Ectodermal cell (in vitro differentiated cells): ENCODE measurements at regions not wholly inside any gene's neighbourhood (a gene's known extent, or its start where the extent isn't known, plus 50 kb on each side); places are given as distances from the start of the nearest gene placed in this dataset.
"Not testable (repeated sequence)": the region's sequence is repeated elsewhere in the genome, so short reads cannot be mapped to it uniquely, and the experiment has no call there.

ENCODE experiments used
- H3K27ac ChIP-seq: 2 replicates; pipeline ENCODE4 v1.7.0; 2013; ENCODE audit warnings: mild to moderate bottlenecking, low read depth, low read length; ENCODE audit not compliant: insufficient read depth, poor library complexity, severe bottlenecking
- H3K27me3 ChIP-seq: 2 replicates; pipeline ENCODE4 v1.7.0; 2013; ENCODE audit warnings: mild to moderate bottlenecking, low read length; ENCODE audit not compliant: insufficient read depth, control insufficient read depth, poor library complexity, severe bottlenecking
- H3K36me3 ChIP-seq: one replicate; pipeline ENCODE4 v1.7.0; 2013; ENCODE audit warnings: low read length; ENCODE audit not compliant: control insufficient read depth, insufficient read depth
- H3K4me1 ChIP-seq: one replicate; pipeline ENCODE4 v1.7.0; 2013; ENCODE audit warnings: low read length; ENCODE audit not compliant: control insufficient read depth, insufficient read depth
- H3K4me3 ChIP-seq: 2 replicates; pipeline ENCODE4 v1.7.0; 2013; ENCODE audit warnings: low read depth, low read length, control low read depth; ENCODE audit not compliant: insufficient read depth
- H3K9me3 ChIP-seq: 2 replicates; pipeline ENCODE4 v1.7.0; 2013; ENCODE audit warnings: mild to moderate bottlenecking, low read length, moderate library complexity; ENCODE audit not compliant: control insufficient read depth
- WGBS, 2 experiments: methylation state at CpG; one replicate each; pipeline ENCODE4 v1.1.7; 2013; ENCODE audit warnings: missing lambda C conversion rate in 2 of 2; 5-methylcytosine and 5-hydroxymethylcytosine counted together

- WGBS, 2 experiments: 88 to 93% methylated on average over 3 of the region's 3 CpGs
- Histone ChIP-seq H3K4me1 (no peaks in the 10 kb centered on the region), H3K4me3 (no peak overlapping the region), H3K9me3 (no peaks in the 10 kb centered on the region), H3K36me3 (no peaks in the 10 kb centered on the region), H3K27ac (no peak overlapping the region), H3K27me3 (no peaks in the 10 kb centered on the region)
Measured at GRCh38 chr6:119942078-119942752, 592.7 kb upstream of the MAN1A1 start.

GRCh38 chr6:119938752-119939151 lies 589.2 kb upstream of the MAN1A1 start:
- no peaks in the 10 kb centered on the region for H3K4me1 ChIP-seq
- H3K36me3 ChIP-seq: no peaks in the 10 kb centered on the region
- 82 to 83% methylated on average over 1 of the region's 1 CpG for WGBS, 2 experiments
- H3K27ac ChIP-seq: no peak overlapping the region
- H3K4me3 ChIP-seq: no peak overlapping the region
- H3K27me3 ChIP-seq: no peaks in the 10 kb centered on the region
- no peaks in the 10 kb centered on the region for H3K9me3 ChIP-seq

GRCh38 chr6:119934816-119935215 lies 585.3 kb upstream of the MAN1A1 start:
- no peaks in the 10 kb centered on the region for H3K27me3 ChIP-seq
- no peaks in the 10 kb centered on the region for H3K9me3 ChIP-seq
- 89 to 90% methylated on average over 1 of the region's 1 CpG for WGBS, 2 experiments
- H3K27ac ChIP-seq: no peak overlapping the region
- no peak overlapping the region for H3K4me3 ChIP-seq
- H3K36me3 ChIP-seq: no peaks in the 10 kb centered on the region
- no peaks in the 10 kb centered on the region for H3K4me1 ChIP-seq

GRCh38 chr6:119929121-119929520 lies 579.6 kb upstream of the MAN1A1 start:
- WGBS, 2 experiments: no CpG with 5 or more reads among the region's 2 CpGs
- H3K27ac ChIP-seq: no peak overlapping the region
- H3K36me3 ChIP-seq: no peaks in the 10 kb centered on the region
- no peaks in the 10 kb centered on the region for H3K4me1 ChIP-seq
- H3K27me3 ChIP-seq: no peaks in the 10 kb centered on the region
- H3K9me3 ChIP-seq: no peaks in the 10 kb centered on the region
- H3K4me3 ChIP-seq: no peak overlapping the region

GRCh38 chr6:119924888-119925287 lies 575.3 kb upstream of the MAN1A1 start:
- not testable (repeated sequence) for H3K4me1 ChIP-seq, H3K36me3 ChIP-seq, H3K27me3 ChIP-seq, H3K27ac ChIP-seq, H3K9me3 ChIP-seq, H3K4me3 ChIP-seq
- WGBS, 2 experiments: 96 to 97% methylated on average over 2 to 3 of the region's 3 CpGs

- Histone ChIP-seq H3K36me3 (no peaks in the 10 kb centered on the region), H3K4me3 (no peak overlapping the region), H3K27ac (no peak overlapping the region), H3K4me1 (no peaks in the 10 kb centered on the region), H3K9me3 (peaks cover 4% of the 10 kb centered on the region), H3K27me3 (no peaks in the 10 kb centered on the region)
- WGBS, 2 experiments: 82% methylated on average over 2 of the region's 2 CpGs; no CpG with 5 or more reads in 1 of the 2 experiments
Measured at GRCh38 chr6:119922814-119923213, 573.3 kb upstream of the MAN1A1 start.

- H3K27ac ChIP-seq: no peak overlapping the region
- H3K4me1 ChIP-seq: no peaks in the 10 kb centered on the region
- H3K4me3 ChIP-seq: no peak overlapping the region
- H3K9me3 ChIP-seq: peaks cover 4% of the 10 kb centered on the region
- no peaks in the 10 kb centered on the region for H3K36me3 ChIP-seq
- H3K27me3 ChIP-seq: no peaks in the 10 kb centered on the region
Measured at GRCh38 chr6:119921491-119922010, 572.0 kb upstream of the MAN1A1 start.

- Histone ChIP-seq H3K4me1 (no peaks in the 10 kb centered on the region), H3K36me3 (no peaks in the 10 kb centered on the region), H3K27ac (no peak overlapping the region), H3K9me3 (peaks cover 4% of the 10 kb centered on the region), H3K27me3 (no peaks in the 10 kb centered on the region), H3K4me3 (no peak overlapping the region)
- WGBS, 2 experiments: 94 to 100% methylated on average over 1 of the region's 1 CpG
Measured at GRCh38 chr6:119917186-119917585, 567.6 kb upstream of the MAN1A1 start.

GRCh38 chr6:119915971-119916370 lies 566.4 kb upstream of the MAN1A1 start:
- whole genome bisulfite sequencing, 2 experiments: 97 to 100% methylated on average over 1 to 2 of the region's 2 CpGs
- H3K4me1 ChIP-seq: no peaks in the 10 kb centered on the region
- H3K27me3 ChIP-seq: no peaks in the 10 kb centered on the region
- H3K9me3 ChIP-seq: peaks cover 4% of the 10 kb centered on the region
- H3K36me3 ChIP-seq: no peaks in the 10 kb centered on the region
- H3K4me3 ChIP-seq: no peak overlapping the region
- H3K27ac ChIP-seq: no peak overlapping the region

GRCh38 chr6:119908157-119908556 lies 558.6 kb upstream of the MAN1A1 start:
- no peaks in the 10 kb centered on the region for H3K4me1 ChIP-seq
- H3K9me3 ChIP-seq: no peaks in the 10 kb centered on the region
- no peak overlapping the region for H3K27ac ChIP-seq
- H3K27me3 ChIP-seq: no peaks in the 10 kb centered on the region
- no peaks in the 10 kb centered on the region for H3K36me3 ChIP-seq
- 81 to 96% methylated on average over 2 of the region's 3 CpGs for WGBS, 2 experiments
- no peak overlapping the region for H3K4me3 ChIP-seq
